AG10803 (cell line): ENCODE measurements at regions not wholly inside any gene's neighbourhood (a gene's known extent, or its start where the extent isn't known, plus 50 kb on each side); places are given as distances from the start of the nearest gene placed in this dataset.
A peak's percentile ranks its signal among the peaks of the same experiment; 100 is the strongest.

Experiments
- DNase-seq: peaks from one replicate; pipeline ENCODE4 v3.0.0; 2010; ENCODE audit warnings: low read depth
- H3K4me3 ChIP-seq: 2 replicates; pipeline ENCODE4 v1.5.1; 2011; ENCODE audit warnings: mild to moderate bottlenecking, low read length, control low read depth
- CTCF ChIP-seq: conservative IDR thresholded peaks from 2 replicates; pipeline ENCODE4 v1.5.1; 2011; ENCODE audit warnings: mild to moderate bottlenecking, low read length, control low read depth, inconsistent platforms

- no peak for TF ChIP-seq CTCF
- no peak overlapping the region for H3K4me3 ChIP-seq
- DNase-seq: peak; percentile 88
These were observed 201.5 kb upstream of the SLC35G4 start for GRCh38 chr18:11407940-11408339.

- no peak for TF ChIP-seq CTCF
- DNase-seq: no peak
- no peak overlapping the region for H3K4me3 ChIP-seq
These were observed 203.6 kb upstream of the SLC35G4 start for GRCh38 chr18:11405804-11406203.

GRCh38 chr18:11400703-11401102 lies 208.7 kb upstream of the SLC35G4 start:
- no peak for TF ChIP-seq CTCF
- no peak overlapping the region for H3K4me3 ChIP-seq
- no peak for DNase-seq

- TF ChIP-seq CTCF: no peak
- no peak overlapping the region for H3K4me3 ChIP-seq
- DNase-seq: no peak
These were observed 210.8 kb upstream of the SLC35G4 start for GRCh38 chr18:11398625-11399024.

GRCh38 chr18:11392980-11393885 lies 216.2 kb upstream of the SLC35G4 start:
- DNase-seq: no peak
- no peak overlapping the region for H3K4me3 ChIP-seq
- TF ChIP-seq CTCF: no peak

GRCh38 chr18:11392292-11392691 lies 217.1 kb upstream of the SLC35G4 start:
- no peak overlapping the region for H3K4me3 ChIP-seq
- no peak for TF ChIP-seq CTCF
- DNase-seq: no peak

- H3K4me3 ChIP-seq: no peak overlapping the region
- TF ChIP-seq CTCF: no peak
- no peak for DNase-seq
These were observed 217.7 kb upstream of the SLC35G4 start for GRCh38 chr18:11391661-11392060.
